GM04504 (cell line): ENCODE measurements at regions not wholly inside any gene's neighbourhood (a gene's known extent, or its start where the extent isn't known, plus 50 kb on each side); places are given as distances from the start of the nearest gene placed in this dataset.

Source experiments
- DNase-seq: peaks from one replicate; pipeline ENCODE4 v3.0.0-alpha.2; 2012; ENCODE audit warnings: low read depth

GRCh38 chr18:72086421-72086820 is 457.7 kb downstream of the CBLN2 start:
- no peak for DNase-seq

- DNase-seq: no peak
Observed at GRCh38 chr18:72075040-72075439, 469.1 kb downstream of the CBLN2 start.

GRCh38 chr18:72063001-72063400 is 481.1 kb downstream of the CBLN2 start:
- no peak for DNase-seq

GRCh38 chr18:72058851-72059250 is 485.3 kb downstream of the CBLN2 start:
- DNase-seq: no peak

GRCh38 chr18:72056171-72056570 is 488.0 kb downstream of the CBLN2 start:
- DNase-seq: no peak

GRCh38 chr18:72041313-72042032 is 502.7 kb downstream of the CBLN2 start:
- DNase-seq: no peak

- no peak for DNase-seq
Observed at GRCh38 chr18:72013427-72013850, 530.7 kb downstream of the CBLN2 start.

GRCh38 chr18:71998547-71999097 is 545.5 kb downstream of the CBLN2 start:
- DNase-seq: no peak

- no peak for DNase-seq
Observed at GRCh38 chr18:71995904-71996465, 548.2 kb downstream of the CBLN2 start.

- DNase-seq: no peak
Observed at GRCh38 chr18:71994273-71994672, 549.9 kb downstream of the CBLN2 start.

- DNase-seq: no peak
Observed at GRCh38 chr18:71989616-71990015, 554.5 kb downstream of the CBLN2 start.

- DNase-seq: no peak
Observed at GRCh38 chr18:71986351-71987050, 557.6 kb downstream of the CBLN2 start.

- no peak for DNase-seq
Observed at GRCh38 chr18:71976744-71977143, 567.4 kb downstream of the CBLN2 start.

- no peak for DNase-seq
Observed at GRCh38 chr18:71966791-71967190, 577.4 kb downstream of the CBLN2 start.

- DNase-seq: no peak
Observed at GRCh38 chr18:71958605-71959004, 585.5 kb downstream of the CBLN2 start.

- DNase-seq: no peak
Observed at GRCh38 chr18:71951001-71951400, 593.1 kb downstream of the CBLN2 start.

GRCh38 chr18:71942433-71942832 is 601.7 kb downstream of the CBLN2 start:
- no peak for DNase-seq

GRCh38 chr18:71939483-71939882 is 604.7 kb downstream of the CBLN2 start:
- DNase-seq: no peak

GRCh38 chr18:71936744-71937143 is 607.4 kb downstream of the CBLN2 start:
- DNase-seq: no peak

- no peak for DNase-seq
Observed at GRCh38 chr18:71919211-71919610, 624.9 kb downstream of the CBLN2 start.

GRCh38 chr18:71913641-71914040 is 630.5 kb downstream of the CBLN2 start:
- no peak for DNase-seq

- no peak for DNase-seq
Observed at GRCh38 chr18:71902482-71902881, 641.7 kb downstream of the CBLN2 start.
